Activated CD4-positive, alpha-beta memory T cell treated with anti-CD3 and anti-CD28 coated beads for 36 hours (primary cell): ENCODE measurements at regions not wholly inside any gene's neighbourhood (a gene's known extent, or its start where the extent isn't known, plus 50 kb on each side); places are given as distances from the start of the nearest gene placed in this dataset.
A peak's percentile ranks its signal among the peaks of the same experiment; 100 is the strongest.
"Not testable (repeated sequence)": the region's sequence is repeated elsewhere in the genome, so short reads cannot be mapped to it uniquely, and the experiment has no call there.

Experiments
- CTCF ChIA-PET: fragments of 350-600 bp; sonication (Branson Sonifier 250); formaldehyde crosslinking; loops from one replicate; lab custom pipeline; 2021; ENCODE audit warnings: antibody characterized with exemption, inconsistent platforms; lab: Charles Lee
- POLR2A ChIA-PET: fragments of 350-600 bp; sonication (Branson Sonifier 250); formaldehyde crosslinking; loops from one replicate; lab custom pipeline; 2021; ENCODE audit warnings: antibody characterized with exemption; lab: Charles Lee
- DNase-seq: peaks from one replicate; pipeline ENCODE4 v3.0.0-alpha.2; 2020
- H3K27ac Mint-ChIP-seq: one replicate; pipeline ENCODE4 v1.8.0; 2021; ENCODE audit warnings: mixed read lengths
- H3K27me3 Mint-ChIP-seq: one replicate; pipeline ENCODE4 v1.8.0; 2021; ENCODE audit warnings: mixed read lengths
- H3K36me3 Mint-ChIP-seq: one replicate; pipeline ENCODE4 v1.8.0; 2021; ENCODE audit warnings: mixed read lengths
- H3K4me1 Mint-ChIP-seq: one replicate; pipeline ENCODE4 v1.8.0; 2021; ENCODE audit warnings: low read depth, mixed read lengths
- H3K4me3 Mint-ChIP-seq: one replicate; pipeline ENCODE4 v1.8.0; 2021; ENCODE audit warnings: mild to moderate bottlenecking, mixed read lengths
- H3K9me3 Mint-ChIP-seq: one replicate; pipeline ENCODE4 v1.8.0; 2021; ENCODE audit warnings: mixed read lengths
- intact Hi-C: fragments of 100-400 bp; cut with micrococcal nuclease; formaldehyde crosslinking; loops from one replicate; pipeline ENCODE4 v1.15.1; 2023

GRCh38 chr21:28837426-28837825 lies 155.3 kb downstream of the LTN1 start:
- POLR2A ChIA-PET, DNase-seq, H3K27me3 Mint-ChIP-seq, H3K9me3 Mint-ChIP-seq, CTCF ChIA-PET, H3K36me3 Mint-ChIP-seq, H3K4me3 Mint-ChIP-seq: not testable (repeated sequence)
- Mint-ChIP-seq H3K4me1 (peaks cover 58% of the 10 kb centered on the region), H3K27ac (peak overlapping the region; percentile 4)
- intact Hi-C loops: loop anchor here (10.0 kb wide), 1 partner anchor 467 kb away; no protein-coding TSS in a partner anchor

GRCh38 chr21:28836588-28836987 lies 156.1 kb downstream of the LTN1 start:
- H3K4me3 Mint-ChIP-seq: peak overlapping the region; percentile 63
- intact Hi-C loops: loop anchor here (1.0 to 10.0 kb wide), 2 partner anchors 49 to 468 kb away; a partner anchor contains a TSS
- not testable (repeated sequence) for H3K9me3 Mint-ChIP-seq, DNase-seq, H3K27me3 Mint-ChIP-seq, H3K36me3 Mint-ChIP-seq
- peaks cover 64% of the 10 kb centered on the region for H3K4me1 Mint-ChIP-seq
- ChIA-PET CTCF (interaction anchor here (0.6 to 0.7 kb wide), 3 partner anchors 22 to 553 kb away, joined by 3 read pairs; no protein-coding TSS in a partner anchor), POLR2A (interaction anchor here (0.7 kb wide), 1 partner anchor 74 kb away, joined by 4 read pairs; no protein-coding TSS in a partner anchor)
- peak overlapping the region; percentile 82 for H3K27ac Mint-ChIP-seq

DNA sequence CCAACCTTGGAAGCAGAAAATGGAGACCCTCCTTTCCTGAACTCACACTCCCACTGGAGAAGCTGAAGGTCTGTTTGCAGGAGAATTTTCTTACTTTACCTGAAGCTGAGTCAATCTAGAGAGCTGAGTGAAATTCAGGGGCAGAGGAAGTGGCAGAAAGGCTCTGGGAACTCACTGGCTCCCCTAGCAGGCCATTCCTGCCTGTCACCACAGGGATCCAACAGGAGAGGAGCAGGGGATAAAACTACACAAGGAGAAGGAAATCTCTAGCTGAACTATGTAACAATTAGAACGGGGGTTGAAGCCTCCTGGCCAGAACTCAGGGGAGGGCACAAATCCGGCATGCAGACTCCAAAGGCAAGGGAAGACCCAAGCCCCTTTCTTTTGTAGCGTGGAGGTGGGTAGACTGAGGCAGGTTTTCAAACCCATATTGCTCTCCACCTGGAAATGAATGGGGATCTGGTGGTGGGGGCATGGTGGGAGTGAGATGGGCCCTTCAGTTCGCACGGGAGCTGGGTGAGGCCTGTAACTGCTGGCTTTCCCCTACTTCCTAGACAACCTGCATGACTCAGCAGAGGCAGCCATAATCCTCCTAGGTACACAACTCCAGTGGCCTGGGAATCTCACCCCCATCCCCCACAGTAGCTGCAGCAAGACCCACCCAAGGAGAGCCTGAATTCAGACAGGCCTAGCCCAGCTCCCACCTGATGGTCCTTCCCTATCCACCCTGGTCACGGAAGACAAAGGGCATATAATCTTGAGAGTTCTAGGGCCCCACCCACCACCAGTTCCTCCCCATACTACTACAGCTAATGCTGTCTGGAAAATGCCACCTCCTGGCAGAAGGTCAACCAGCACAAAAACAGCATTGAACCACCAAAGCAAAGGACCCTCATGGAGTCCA lies 158.1 kb downstream of the LTN1 start:
- Mint-ChIP-seq H3K4me3 (no peak overlapping the region), H3K27me3 (no peaks in the 10 kb centered on the region), H3K36me3 (no peaks in the 10 kb centered on the region), H3K27ac (peak overlapping the region; percentile 21), H3K9me3 (no peaks in the 10 kb centered on the region), H3K4me1 (peaks cover 68% of the 10 kb centered on the region)
- ChIA-PET POLR2A (no interaction called here), CTCF (interaction anchor here (1.5 kb wide), 1 partner anchor 90 kb away, joined by 4 read pairs; no protein-coding TSS in a partner anchor)
- DNase-seq: no peak
- intact Hi-C loops: loop anchor here (5.0 to 10.0 kb wide), 3 partner anchors 158 to 470 kb away; partner anchors contain the start of genes CCT8 and LTN1

GRCh38 chr21:28833609-28834008 lies 159.1 kb downstream of the LTN1 start:
- intact Hi-C loops: loop anchor here (2.0 to 10.0 kb wide), 4 partner anchors 67 to 471 kb away; partner anchors contain the start of genes CCT8 and LTN1
- Mint-ChIP-seq H3K9me3 (no peaks in the 10 kb centered on the region), H3K4me3 (no peak overlapping the region), H3K27me3 (no peaks in the 10 kb centered on the region), H3K4me1 (peaks cover 65% of the 10 kb centered on the region), H3K27ac (no peak overlapping the region), H3K36me3 (no peaks in the 10 kb centered on the region)
- ChIA-PET POLR2A (no interaction called here), CTCF (no interaction called here)
- DNase-seq: no peak

DNA sequence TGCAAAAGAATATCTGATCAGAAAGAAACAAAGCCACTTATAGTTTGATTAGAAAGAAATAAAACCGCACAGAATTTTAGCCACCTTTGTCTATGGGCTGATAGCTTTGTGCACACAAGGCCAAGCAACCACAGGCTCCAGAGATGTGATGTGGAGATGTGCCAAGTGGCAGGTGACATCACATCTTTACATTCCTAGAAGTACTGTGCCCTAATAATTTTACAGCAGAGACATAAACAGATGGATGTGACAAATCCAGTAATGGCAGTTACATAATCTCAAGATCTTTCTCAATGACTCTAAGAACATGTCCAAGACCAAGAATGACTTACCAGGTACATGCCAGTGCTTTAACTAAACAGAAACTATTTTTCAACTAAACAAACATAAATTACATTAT lies 159.5 kb downstream of the LTN1 start:
- Mint-ChIP-seq H3K9me3 (no peaks in the 10 kb centered on the region), H3K4me3 (no peak overlapping the region), H3K36me3 (no peaks in the 10 kb centered on the region), H3K4me1 (peaks cover 65% of the 10 kb centered on the region), H3K27me3 (no peaks in the 10 kb centered on the region), H3K27ac (peak overlapping the region; percentile 63)
- ChIA-PET POLR2A (no interaction called here), CTCF (no interaction called here)
- DNase-seq: no peak
- intact Hi-C loops: loop anchor here (2.0 to 10.0 kb wide), 4 partner anchors 66 to 472 kb away; partner anchors contain the start of genes CCT8 and LTN1

DNA sequence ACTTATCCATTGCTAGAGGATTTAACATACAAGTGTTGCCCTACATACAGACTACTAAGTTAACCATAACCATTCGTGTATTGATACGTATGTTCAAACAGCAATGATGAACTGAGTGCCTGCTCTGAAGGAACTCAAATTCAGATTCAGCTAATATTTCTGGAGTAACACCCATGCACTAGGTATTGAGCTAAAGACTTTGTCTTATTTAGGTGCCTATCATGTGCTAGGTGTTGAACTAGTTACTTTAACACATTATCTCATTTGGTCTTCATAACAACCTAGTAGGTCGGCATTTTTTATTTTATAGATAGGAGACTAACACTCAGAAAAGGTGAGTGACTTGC lies 160.0 kb downstream of the LTN1 start:
- Mint-ChIP-seq H3K27ac (peak overlapping the region; percentile 63), H3K9me3 (no peaks in the 10 kb centered on the region), H3K4me3 (no peak overlapping the region), H3K36me3 (no peaks in the 10 kb centered on the region), H3K4me1 (peaks cover 62% of the 10 kb centered on the region), H3K27me3 (no peaks in the 10 kb centered on the region)
- intact Hi-C loops: loop anchor here (2.0 to 10.0 kb wide), 4 partner anchors 66 to 472 kb away; partner anchors contain the start of genes CCT8 and LTN1
- DNase-seq: no peak
- CTCF ChIA-PET: no interaction called here
- POLR2A ChIA-PET: interaction anchor here (0.7 to 1.0 kb wide), 2 partner anchors 63 to 160 kb away, joined by 3 to 5 read pairs; partner anchors contain the start of gene LTN1

DNA sequence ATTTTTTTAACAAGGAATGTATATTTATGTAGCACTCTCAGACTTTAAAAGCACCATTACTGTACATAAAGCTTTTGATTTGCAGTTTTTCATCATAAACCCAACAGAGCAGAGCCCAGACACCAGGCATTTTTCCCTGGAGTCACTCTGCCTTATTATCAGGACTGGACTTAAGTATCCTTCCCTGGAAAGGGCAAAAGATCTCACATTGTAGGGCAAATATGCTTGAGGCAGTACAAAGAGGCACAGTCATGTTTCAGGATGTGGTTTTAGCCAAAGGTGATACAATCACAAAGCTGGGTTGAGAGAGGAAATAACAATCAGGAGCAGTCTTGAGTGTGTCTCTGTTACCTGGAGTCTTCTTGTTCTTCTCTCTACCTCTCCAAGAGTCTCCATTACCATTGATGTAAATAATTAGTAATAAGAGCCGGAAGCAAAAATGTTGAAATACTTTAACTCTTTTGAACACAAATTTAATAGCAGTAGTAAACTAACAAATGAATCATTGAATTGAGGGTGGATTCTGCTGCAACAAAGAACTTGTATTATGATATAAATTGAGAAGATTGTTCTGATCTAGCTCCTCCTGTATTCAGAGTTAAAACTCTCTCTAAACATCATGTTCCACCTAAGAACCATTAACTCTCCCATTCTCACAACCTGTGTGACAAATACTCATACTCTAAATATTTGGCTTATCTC lies 160.5 kb downstream of the LTN1 start:
- peak overlapping the region; percentile 63 for H3K27ac Mint-ChIP-seq
- no peak for DNase-seq
- no peaks in the 10 kb centered on the region for H3K27me3 Mint-ChIP-seq
- H3K4me3 Mint-ChIP-seq: no peak overlapping the region
- no peaks in the 10 kb centered on the region for H3K9me3 Mint-ChIP-seq
- CTCF ChIA-PET: no interaction called here
- POLR2A ChIA-PET: interaction anchor here (0.7 to 1.0 kb wide), 2 partner anchors 63 to 161 kb away, joined by 3 to 5 read pairs; partner anchors contain the start of gene LTN1
- H3K4me1 Mint-ChIP-seq: peaks cover 57% of the 10 kb centered on the region
- intact Hi-C loops: loop anchor here (2.0 to 10.0 kb wide), 4 partner anchors 65 to 473 kb away; partner anchors contain the start of genes CCT8 and LTN1
- H3K36me3 Mint-ChIP-seq: no peaks in the 10 kb centered on the region

- Mint-ChIP-seq H3K27me3 (no peaks in the 10 kb centered on the region), H3K4me1 (peaks cover 26% of the 10 kb centered on the region), H3K36me3 (no peaks in the 10 kb centered on the region), H3K27ac (no peak overlapping the region), H3K9me3 (no peaks in the 10 kb centered on the region), H3K4me3 (no peak overlapping the region)
- intact Hi-C loops: no loop called here
- POLR2A ChIA-PET: no interaction called here
- no peak for DNase-seq
- CTCF ChIA-PET: interaction anchor here (1.6 kb wide), 1 partner anchor 83 kb away, joined by 4 read pairs; no protein-coding TSS in a partner anchor
Measured at GRCh38 chr21:28828981-28829380, 163.7 kb downstream of the LTN1 start.

- Mint-ChIP-seq H3K4me1 (peaks cover 16% of the 10 kb centered on the region), H3K9me3 (no peaks in the 10 kb centered on the region), H3K4me3 (no peak overlapping the region), H3K27me3 (no peaks in the 10 kb centered on the region), H3K27ac (no peak overlapping the region), H3K36me3 (no peaks in the 10 kb centered on the region)
- ChIA-PET POLR2A (no interaction called here), CTCF (interaction anchor here (1.6 kb wide), 1 partner anchor 82 kb away, joined by 4 read pairs; no protein-coding TSS in a partner anchor)
- DNase-seq: no peak
- intact Hi-C loops: no loop called here
Measured at GRCh38 chr21:28828021-28828420, 164.7 kb downstream of the LTN1 start.

DNA sequence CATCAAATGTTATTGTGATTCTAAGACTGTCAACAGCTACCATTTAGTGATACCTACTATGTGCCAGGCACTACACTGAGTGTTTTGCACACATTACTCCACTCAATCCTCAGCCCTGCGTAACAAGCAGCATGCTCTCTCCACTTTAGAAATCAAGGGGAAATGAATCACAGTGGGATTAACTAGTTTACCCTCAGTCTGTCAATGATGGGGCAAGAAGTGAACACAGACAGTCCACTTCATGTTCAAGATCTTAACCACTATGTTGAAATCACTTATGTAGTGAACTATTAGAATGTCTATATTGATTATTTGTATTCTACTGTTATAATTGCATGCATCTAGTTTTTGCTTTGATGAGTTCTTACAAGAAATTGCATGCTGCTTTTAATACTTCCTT lies 165.3 kb downstream of the LTN1 start:
- Mint-ChIP-seq H3K36me3 (no peaks in the 10 kb centered on the region), H3K27ac (no peak overlapping the region), H3K4me1 (peaks cover 10% of the 10 kb centered on the region), H3K9me3 (no peaks in the 10 kb centered on the region), H3K4me3 (no peak overlapping the region), H3K27me3 (no peaks in the 10 kb centered on the region)
- ChIA-PET CTCF (interaction anchor here (1.6 kb wide), 1 partner anchor 82 kb away, joined by 4 read pairs; no protein-coding TSS in a partner anchor), POLR2A (no interaction called here)
- intact Hi-C loops: no loop called here
- no peak for DNase-seq

DNA sequence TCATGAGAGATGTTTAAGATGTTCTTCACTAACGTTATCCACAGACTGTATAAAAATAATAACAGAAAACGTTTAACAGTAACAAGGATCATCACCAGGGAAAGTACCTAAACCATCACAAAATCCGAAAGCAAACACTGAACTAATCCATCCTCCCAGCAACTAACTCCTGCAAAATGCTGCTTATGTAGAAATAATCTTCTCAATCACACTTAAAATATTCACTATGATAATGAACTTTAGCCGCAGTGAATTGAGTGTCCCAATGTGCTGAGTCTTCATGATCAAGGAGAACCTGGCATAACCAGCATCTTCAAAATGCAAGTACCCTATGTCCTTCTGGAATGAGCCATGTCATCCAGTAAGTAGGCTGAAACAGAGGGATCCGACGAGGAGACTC lies 166.1 kb downstream of the LTN1 start:
- intact Hi-C loops: no loop called here
- POLR2A ChIA-PET: no interaction called here
- peaks cover 5% of the 10 kb centered on the region for H3K4me1 Mint-ChIP-seq

GRCh38 chr21:28826021-28826420 lies 166.7 kb downstream of the LTN1 start:
- H3K27me3 Mint-ChIP-seq: no peaks in the 10 kb centered on the region
- no peak overlapping the region for H3K4me3 Mint-ChIP-seq
- H3K27ac Mint-ChIP-seq: no peak overlapping the region
- ChIA-PET POLR2A (no interaction called here), CTCF (no interaction called here)
- no peaks in the 10 kb centered on the region for H3K36me3 Mint-ChIP-seq
- intact Hi-C loops: no loop called here
- DNase-seq: no peak
- H3K9me3 Mint-ChIP-seq: no peaks in the 10 kb centered on the region
- peaks cover under 1% of the 10 kb centered on the region for H3K4me1 Mint-ChIP-seq

More for the DNA sequence above, 166.1 kb downstream of the LTN1 start:
- Mint-ChIP-seq H3K9me3 (no peaks in the 10 kb centered on the region), H3K27ac (no peak overlapping the region), H3K36me3 (no peaks in the 10 kb centered on the region), H3K4me3 (no peak overlapping the region), H3K27me3 (no peaks in the 10 kb centered on the region)
- CTCF ChIA-PET: no interaction called here
- DNase-seq: no peak
